Psoas muscle (tissue), 7 donors: ENCODE measurements at regions not wholly inside any gene's neighbourhood (a gene's known extent, or its start where the extent isn't known, plus 50 kb on each side); places are given as distances from the start of the nearest gene placed in this dataset.
"Not testable (repeated sequence)": the region's sequence is repeated elsewhere in the genome, so short reads cannot be mapped to it uniquely, and the experiment has no call there.

ENCODE experiments used
- ATAC-seq, 4 donors: fragments of 200-7000 bp; cut with Tn5 transposase; one replicate each; pipeline ENCODE4 v1.9.1; 2020; ENCODE audit warnings: moderate library complexity in 3 of 4, mild to moderate bottlenecking in 2 of 4
- DNase-seq, 2 donors: peaks; one replicate each; pipeline ENCODE4 v3.0.0-alpha.2; 2020
- H3K27ac ChIP-seq: fragments of 200-600 bp; one replicate; pipeline ENCODE4 v1.8.0; 2022
- H3K27me3 ChIP-seq, 3 donors: fragments of 200-600 bp in 1 of 3; one replicate each; pipeline versions ENCODE4 v1.6.1 to v1.8.0; 2013 to 2022; ENCODE audit warnings: low read length in 2 of 3, mild to moderate bottlenecking in 2 of 3, moderate library complexity in 1 of 3; ENCODE audit not compliant: insufficient read depth in 3 of 3
- H3K36me3 ChIP-seq, 2 donors: fragments of 200-600 bp in 1 of 2; one replicate each; pipeline versions ENCODE4 v1.6.1 to v1.8.0; 2013 to 2022; ENCODE audit warnings: low read depth in 1 of 2, mild to moderate bottlenecking in 1 of 2, moderate library complexity in 1 of 2; ENCODE audit not compliant: insufficient read depth in 1 of 2
- H3K4me1 ChIP-seq: fragments of 200-600 bp; one replicate; pipeline ENCODE4 v1.8.0; 2022
- H3K4me3 ChIP-seq: fragments of 200-600 bp; one replicate; pipeline ENCODE4 v1.8.0; 2022; ENCODE audit warnings: mild to moderate bottlenecking
- H3K9me3 ChIP-seq: fragments of 200-600 bp; one replicate; pipeline ENCODE4 v1.8.0; 2022
- WGBS, 3 donors: extraction: QIAGEN DNeasy Blood & Tissue Kit; methylation state at CpG; one replicate each; pipeline versions ENCODE4 v1.1.6 to v1.1.7; 2013; 5-methylcytosine and 5-hydroxymethylcytosine counted together
- intact Hi-C, 2 donors: fragments of 100-400 bp; cut with DNase I; formaldehyde crosslinking; loops; one replicate each; pipeline versions ENCODE4 v1.11.0 to v1.14.2; 2022
- TF ChIP-seq, protein P1 (sequence below): fragments of 200-600 bp; IDR thresholded peaks from one replicate; pipeline ENCODE4 v1.8.0; 2022; ENCODE audit warnings: antibody characterized with exemption
- donor health status: healthy with polysubstance abuse.
- donor health status: DM: no; HTN: no; CAD: no; lungs with moderate emphysema.
- donor health status: Bipolar disorder and iron deficiency.
- donor health status: healthy.
- donor health status: DM: yes; HTN: yes; CAD: no.
- donor health status: DM: no; HTN: no; CAD: no.
- donor health status: DM: yes; HTN: yes; CAD: no.

DNA sequence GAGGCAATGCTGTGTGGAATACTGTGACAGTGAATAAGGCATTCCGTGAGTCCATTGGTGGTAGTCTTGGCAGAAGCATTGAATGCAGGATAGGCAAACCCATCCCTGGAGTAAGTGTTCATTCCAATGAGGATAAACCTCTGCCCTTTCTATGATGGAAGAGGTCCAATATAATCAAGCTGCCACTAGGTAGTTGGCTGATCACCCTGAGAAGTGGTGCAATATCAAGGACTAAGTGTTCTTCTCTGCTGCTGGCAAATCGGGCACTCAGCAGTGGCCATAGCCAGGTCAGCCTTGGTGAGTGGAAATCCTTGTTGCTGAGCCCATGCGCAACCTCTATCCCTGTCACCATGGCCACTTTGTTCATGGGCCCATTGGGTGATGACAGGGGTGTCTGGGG, 70.1 kb downstream of the FBXO4 start:
- Histone ChIP-seq H3K27ac (no peak overlapping the region), H3K9me3 (peaks cover 10% of the 10 kb centered on the region), H3K27me3 (no peaks in the 10 kb centered on the region), H3K36me3 (no peaks in the 10 kb centered on the region), H3K4me3 (no peak overlapping the region), H3K4me1 (no peaks in the 10 kb centered on the region)
- DNase-seq (no peak), ATAC-seq (no peak)
- intact Hi-C loops = no loop called here
- 81 to 97% (median 93%) methylated on average over 3 of the region's 3 CpGs for WGBS, 3 donors
- TF ChIP-seq, protein P1, sequence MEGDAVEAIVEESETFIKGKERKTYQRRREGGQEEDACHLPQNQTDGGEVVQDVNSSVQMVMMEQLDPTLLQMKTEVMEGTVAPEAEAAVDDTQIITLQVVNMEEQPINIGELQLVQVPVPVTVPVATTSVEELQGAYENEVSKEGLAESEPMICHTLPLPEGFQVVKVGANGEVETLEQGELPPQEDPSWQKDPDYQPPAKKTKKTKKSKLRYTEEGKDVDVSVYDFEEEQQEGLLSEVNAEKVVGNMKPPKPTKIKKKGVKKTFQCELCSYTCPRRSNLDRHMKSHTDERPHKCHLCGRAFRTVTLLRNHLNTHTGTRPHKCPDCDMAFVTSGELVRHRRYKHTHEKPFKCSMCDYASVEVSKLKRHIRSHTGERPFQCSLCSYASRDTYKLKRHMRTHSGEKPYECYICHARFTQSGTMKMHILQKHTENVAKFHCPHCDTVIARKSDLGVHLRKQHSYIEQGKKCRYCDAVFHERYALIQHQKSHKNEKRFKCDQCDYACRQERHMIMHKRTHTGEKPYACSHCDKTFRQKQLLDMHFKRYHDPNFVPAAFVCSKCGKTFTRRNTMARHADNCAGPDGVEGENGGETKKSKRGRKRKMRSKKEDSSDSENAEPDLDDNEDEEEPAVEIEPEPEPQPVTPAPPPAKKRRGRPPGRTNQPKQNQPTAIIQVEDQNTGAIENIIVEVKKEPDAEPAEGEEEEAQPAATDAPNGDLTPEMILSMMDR = no peak

DNA sequence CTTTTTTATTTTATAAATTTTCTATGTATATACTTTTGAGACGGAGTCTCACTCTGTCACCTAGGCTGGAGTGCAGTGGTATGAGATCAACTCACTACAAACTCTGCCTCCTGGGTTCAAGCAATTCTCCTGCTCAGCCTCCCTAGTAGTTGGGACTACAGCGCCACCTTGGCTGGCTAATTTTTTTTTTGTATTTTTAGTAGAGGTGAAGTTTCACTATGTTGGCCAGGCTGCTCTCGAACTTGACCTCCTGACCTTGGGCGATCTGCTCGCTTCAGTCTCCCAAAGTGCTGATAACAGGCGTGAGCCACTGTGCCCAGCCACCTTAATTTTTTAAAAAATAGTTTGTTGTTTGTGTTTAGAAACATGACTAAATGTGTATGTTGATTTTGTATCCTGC, 76.6 kb downstream of the FBXO4 start:
- intact Hi-C loops = no loop called here
- TF ChIP-seq, protein P1 = no peak
- DNase-seq = no peak
- no peaks in the 10 kb centered on the region for H3K4me1 ChIP-seq
- H3K27ac ChIP-seq = no peak overlapping the region
- 84 to 91% (median 87%) methylated on average over 6 of the region's 6 CpGs for WGBS, 3 donors
- ATAC-seq = no peak
- H3K4me3 ChIP-seq = no peak overlapping the region
- H3K27me3 ChIP-seq = no peaks in the 10 kb centered on the region
- peaks cover 10% of the 10 kb centered on the region for H3K9me3 ChIP-seq
- no peaks in the 10 kb centered on the region for H3K36me3 ChIP-seq

DNA sequence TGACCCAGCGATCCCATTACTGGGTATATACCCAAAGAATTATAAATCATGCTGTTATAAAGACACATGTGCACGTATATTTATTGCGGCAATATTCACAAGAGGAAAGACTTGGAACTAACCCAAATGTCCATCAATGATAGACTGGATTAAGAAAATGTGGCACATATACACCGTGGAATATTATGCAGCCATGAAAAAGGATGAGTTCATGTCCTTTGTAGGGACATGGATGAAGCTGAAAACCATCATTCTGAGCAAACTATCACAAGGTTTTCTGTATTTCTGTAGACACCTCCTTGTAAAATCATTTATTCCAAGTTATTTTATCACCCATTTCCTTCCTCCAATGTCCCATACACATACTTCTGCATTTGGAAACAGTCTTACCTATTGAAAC, 78.8 kb downstream of the FBXO4 start:
- H3K9me3 ChIP-seq, H3K27me3 ChIP-seq, intact Hi-C loops, H3K4me1 ChIP-seq, H3K36me3 ChIP-seq, H3K4me3 ChIP-seq, ATAC-seq, DNase-seq, H3K27ac ChIP-seq: not testable (repeated sequence)
- 90 to 96% (median 95%) methylated on average over 4 of the region's 4 CpGs for WGBS, 3 donors

DNA sequence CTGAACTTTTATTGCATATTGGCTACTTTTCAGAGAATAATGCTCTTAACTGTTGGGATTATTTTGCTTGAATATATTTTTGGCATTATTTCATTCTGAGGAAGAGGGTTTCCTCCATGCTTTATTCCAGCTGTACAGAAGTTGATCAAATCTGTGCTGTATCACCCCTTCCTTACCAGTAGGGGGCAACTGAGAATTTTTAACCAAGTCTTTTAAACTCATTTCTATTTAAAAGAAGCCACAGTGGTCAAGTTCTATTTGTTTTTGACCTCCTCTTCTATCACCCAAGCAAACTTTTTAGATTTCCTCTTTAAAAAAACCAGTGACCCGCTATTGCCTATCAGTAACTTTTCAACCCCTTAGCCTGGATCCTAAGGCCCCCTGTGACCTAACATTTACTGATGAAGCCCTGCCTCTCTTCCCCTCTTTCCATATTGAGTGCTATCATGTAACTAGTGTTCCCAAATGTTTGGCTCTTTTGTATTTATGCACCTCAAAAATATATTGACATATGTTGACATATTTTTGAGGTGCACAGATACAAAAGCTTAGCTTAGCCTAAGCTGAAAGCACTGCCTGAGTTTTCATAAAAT, 80.6 kb downstream of the FBXO4 start:
- intact Hi-C loops = no loop called here
- Histone ChIP-seq H3K4me1 (no peaks in the 10 kb centered on the region), H3K9me3 (no peaks in the 10 kb centered on the region), H3K36me3 (no peaks in the 10 kb centered on the region), H3K27ac (no peak overlapping the region), H3K27me3 (no peaks in the 10 kb centered on the region), H3K4me3 (no peak overlapping the region)
- TF ChIP-seq, protein P1 = peak; percentile 57
- 12 to 19% (median 18%) methylated on average over 1 of the region's 1 CpG for WGBS, 3 donors
- no peak for DNase-seq
- ATAC-seq = no peak

DNA sequence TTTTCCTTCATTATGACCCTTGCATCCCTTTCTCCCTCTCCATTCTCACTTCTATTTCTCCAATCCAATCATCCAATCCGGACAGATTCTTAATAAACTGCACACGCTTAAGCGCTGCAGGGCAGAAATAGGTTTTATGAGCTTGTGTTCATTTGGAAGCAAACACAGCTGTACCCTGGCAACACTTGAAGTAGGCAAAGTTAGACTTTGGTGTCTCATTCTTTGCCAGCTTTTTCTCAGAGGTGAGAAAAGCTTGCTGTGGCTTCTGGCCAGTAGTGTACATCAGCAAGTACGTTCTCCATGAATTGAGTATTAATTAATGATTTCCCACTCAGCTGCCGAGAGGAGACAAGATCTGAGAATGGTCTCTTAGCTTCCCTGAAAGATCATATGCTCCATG, 88.5 kb downstream of the FBXO4 start:
- no peaks in the 10 kb centered on the region for H3K9me3 ChIP-seq
- no peak for ATAC-seq
- no peaks in the 10 kb centered on the region for H3K27me3 ChIP-seq

More for the DNA sequence above, 88.5 kb downstream of the FBXO4 start:
- Histone ChIP-seq H3K36me3 (no peaks in the 10 kb centered on the region), H3K4me1 (no peaks in the 10 kb centered on the region), H3K4me3 (no peak overlapping the region), H3K27ac (no peak overlapping the region)
- no peak for DNase-seq
- WGBS, 3 donors = 78 to 88% (median 79%) methylated on average over 5 of the region's 5 CpGs
- TF ChIP-seq, protein P1 = no peak
- intact Hi-C loops = no loop called here
